HL-60 (cell line): ENCODE measurements at regions not wholly inside any gene's neighbourhood (a gene's known extent, or its start where the extent isn't known, plus 50 kb on each side); places are given as distances from the start of the nearest gene placed in this dataset.

ENCODE experiments used
- CTCF ChIP-seq: IDR thresholded peaks from one replicate; pipeline ENCODE4 v1.5.1; 2011; ENCODE audit warnings: low read length, control low read depth, inconsistent platforms; ENCODE audit not compliant: insufficient read depth
- GABPA ChIP-seq: IDR thresholded peaks from 2 replicates; pipeline ENCODE4 v1.6.1; 2012; ENCODE audit warnings: low read depth
- POLR2AphosphoS5 ChIP-seq: IDR thresholded peaks from 2 replicates; pipeline ENCODE4 v1.6.1; 2012; ENCODE audit warnings: low read depth

DNA sequence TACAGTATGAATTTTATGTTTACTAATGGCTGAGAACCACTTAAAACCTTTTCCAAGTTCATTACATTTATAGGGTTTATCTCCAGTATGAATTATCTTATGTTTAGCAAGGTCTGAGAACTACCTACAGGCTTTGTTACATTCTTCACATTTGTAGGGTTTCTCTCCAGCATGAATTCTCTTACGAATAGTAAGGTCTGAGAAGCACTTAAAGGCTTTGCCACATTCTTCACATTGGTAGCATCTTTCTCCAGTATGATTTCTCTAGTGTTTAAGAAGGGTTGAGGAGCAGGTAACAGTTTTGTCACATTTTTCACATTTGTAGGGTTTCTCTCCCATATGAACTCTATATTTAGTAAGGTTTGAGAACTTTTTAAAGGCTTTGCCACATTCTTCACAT lies 1127.4 kb downstream of the EFNA5 start:
- TF ChIP-seq CTCF: no peak
- TF ChIP-seq GABPA: no peak
- no peak for TF ChIP-seq POLR2AphosphoS5
